ENCODE measurements at regions not wholly inside any gene's neighbourhood (a gene's known extent, or its start where the extent isn't known, plus 50 kb on each side); places are given as distances from the start of the nearest gene placed in this dataset.

DNA sequence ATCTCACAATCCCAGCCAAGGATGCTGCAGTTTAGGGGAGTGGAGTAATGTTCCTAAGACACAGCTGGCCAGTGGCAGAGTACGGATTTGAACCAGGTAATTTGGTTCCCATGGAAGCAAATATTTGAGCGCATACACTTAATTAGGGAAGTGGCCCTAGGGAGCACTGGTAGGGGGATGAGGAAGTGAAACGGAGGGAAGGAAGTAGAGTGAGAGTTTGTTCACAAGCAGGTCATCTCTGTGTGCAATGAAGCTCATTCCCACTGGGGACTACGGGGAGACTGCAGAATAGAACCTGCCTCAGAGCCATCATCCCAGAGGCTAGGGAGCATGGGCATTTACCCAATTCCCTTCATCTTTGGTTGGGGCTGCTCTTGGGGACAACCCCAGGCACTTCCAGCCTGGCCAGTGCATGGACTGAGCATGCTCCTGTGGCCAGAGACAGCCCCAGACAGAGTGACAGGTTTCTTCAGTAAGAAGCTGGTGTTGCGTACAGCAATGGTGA lies 317.2 kb upstream of the PROK2 start:
- H3K27ac ChIP-seq, result no peak overlapping the region
- H3K4me1 ChIP-seq, result peaks cover 2% of the 10 kb centered on the region; the same call in 1 of the 3 replicates
- no peaks in the 10 kb centered on the region for H3K9me3 ChIP-seq
- ChIA-PET POLR2A (no interaction called here), CTCF (interaction anchor here (1.0 kb wide), 1 partner anchor 9 kb away, joined by 3 read pairs; no protein-coding TSS in a partner anchor)
- 56% methylated on average over 5 of the region's 5 CpGs for WGBS (ENCODE audit: missing lambda C conversion rate)
- no peak for DNase-seq (ENCODE audit: low read depth in 1 of 2, low spot score in 1 of 2)
- H3K4me3 ChIP-seq, result no peak overlapping the region
- FAIRE-seq, result no peak
- TF ChIP-seq, protein P1, sequence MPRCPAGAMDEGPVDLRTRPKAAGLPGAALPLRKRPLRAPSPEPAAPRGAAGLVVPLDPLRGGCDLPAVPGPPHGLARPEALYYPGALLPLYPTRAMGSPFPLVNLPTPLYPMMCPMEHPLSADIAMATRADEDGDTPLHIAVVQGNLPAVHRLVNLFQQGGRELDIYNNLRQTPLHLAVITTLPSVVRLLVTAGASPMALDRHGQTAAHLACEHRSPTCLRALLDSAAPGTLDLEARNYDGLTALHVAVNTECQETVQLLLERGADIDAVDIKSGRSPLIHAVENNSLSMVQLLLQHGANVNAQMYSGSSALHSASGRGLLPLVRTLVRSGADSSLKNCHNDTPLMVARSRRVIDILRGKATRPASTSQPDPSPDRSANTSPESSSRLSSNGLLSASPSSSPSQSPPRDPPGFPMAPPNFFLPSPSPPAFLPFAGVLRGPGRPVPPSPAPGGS (IDR thresholded peaks at IDR 0.05), result no peak
- TF ChIP-seq, protein P2, sequence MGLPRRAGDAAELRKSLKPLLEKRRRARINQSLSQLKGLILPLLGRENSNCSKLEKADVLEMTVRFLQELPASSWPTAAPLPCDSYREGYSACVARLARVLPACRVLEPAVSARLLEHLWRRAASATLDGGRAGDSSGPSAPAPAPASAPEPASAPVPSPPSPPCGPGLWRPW (IDR thresholded peaks at IDR 0.05), result no peak
- TF ChIP-seq MAZ (IDR thresholded peaks at IDR 0.05; ENCODE audit: borderline replicate concordance, low read depth, low read length) (no peak), CHD2 (IDR thresholded peaks at IDR 0.05; ENCODE audit: low read length, partially characterized antibody) (no peak), ZNF302 (CRISPR knock-in tag; IDR thresholded peaks at IDR 0.05) (no peak), FOSB (CRISPR knock-in tag; IDR thresholded peaks at IDR 0.05) (no peak)
- TF ChIP-seq, protein P3, sequence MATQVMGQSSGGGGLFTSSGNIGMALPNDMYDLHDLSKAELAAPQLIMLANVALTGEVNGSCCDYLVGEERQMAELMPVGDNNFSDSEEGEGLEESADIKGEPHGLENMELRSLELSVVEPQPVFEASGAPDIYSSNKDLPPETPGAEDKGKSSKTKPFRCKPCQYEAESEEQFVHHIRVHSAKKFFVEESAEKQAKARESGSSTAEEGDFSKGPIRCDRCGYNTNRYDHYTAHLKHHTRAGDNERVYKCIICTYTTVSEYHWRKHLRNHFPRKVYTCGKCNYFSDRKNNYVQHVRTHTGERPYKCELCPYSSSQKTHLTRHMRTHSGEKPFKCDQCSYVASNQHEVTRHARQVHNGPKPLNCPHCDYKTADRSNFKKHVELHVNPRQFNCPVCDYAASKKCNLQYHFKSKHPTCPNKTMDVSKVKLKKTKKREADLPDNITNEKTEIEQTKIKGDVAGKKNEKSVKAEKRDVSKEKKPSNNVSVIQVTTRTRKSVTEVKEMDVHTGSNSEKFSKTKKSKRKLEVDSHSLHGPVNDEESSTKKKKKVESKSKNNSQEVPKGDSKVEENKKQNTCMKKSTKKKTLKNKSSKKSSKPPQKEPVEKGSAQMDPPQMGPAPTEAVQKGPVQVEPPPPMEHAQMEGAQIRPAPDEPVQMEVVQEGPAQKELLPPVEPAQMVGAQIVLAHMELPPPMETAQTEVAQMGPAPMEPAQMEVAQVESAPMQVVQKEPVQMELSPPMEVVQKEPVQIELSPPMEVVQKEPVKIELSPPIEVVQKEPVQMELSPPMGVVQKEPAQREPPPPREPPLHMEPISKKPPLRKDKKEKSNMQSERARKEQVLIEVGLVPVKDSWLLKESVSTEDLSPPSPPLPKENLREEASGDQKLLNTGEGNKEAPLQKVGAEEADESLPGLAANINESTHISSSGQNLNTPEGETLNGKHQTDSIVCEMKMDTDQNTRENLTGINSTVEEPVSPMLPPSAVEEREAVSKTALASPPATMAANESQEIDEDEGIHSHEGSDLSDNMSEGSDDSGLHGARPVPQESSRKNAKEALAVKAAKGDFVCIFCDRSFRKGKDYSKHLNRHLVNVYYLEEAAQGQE (IDR thresholded peaks at IDR 0.05), result no peak
- ATAC-seq, result no peak; a peak in 1 of 6 replicates
- no peak overlapping the region for H3K4me2 ChIP-seq

DNA sequence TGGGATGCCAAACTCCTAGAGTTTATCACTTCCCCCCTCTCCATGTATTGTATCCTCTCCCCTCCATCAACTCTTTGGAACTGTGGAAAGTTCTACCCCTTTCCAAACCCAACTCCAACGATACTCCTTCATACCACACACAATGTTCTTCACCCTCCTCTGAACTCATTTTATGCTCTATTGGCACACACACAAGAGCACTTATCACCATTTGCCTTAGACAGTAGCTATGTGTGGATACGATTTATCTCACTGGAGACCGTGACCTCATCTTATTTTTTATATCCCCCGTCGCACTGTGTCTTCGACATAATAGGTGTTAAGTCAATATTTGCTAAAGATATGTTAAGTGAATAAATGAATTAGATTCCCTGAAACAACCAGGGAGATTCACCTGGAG lies 316.5 kb upstream of the PROK2 start:
- WGBS (ENCODE audit: missing lambda C conversion rate), result 36% methylated on average over 6 of the region's 6 CpGs
- no peaks in the 10 kb centered on the region for H3K9me3 ChIP-seq
- DNase-seq (ENCODE audit: low read depth in 1 of 2, low spot score in 1 of 2), result no peak
- H3K4me2 ChIP-seq, result no peak overlapping the region
- TF ChIP-seq, protein P4, sequence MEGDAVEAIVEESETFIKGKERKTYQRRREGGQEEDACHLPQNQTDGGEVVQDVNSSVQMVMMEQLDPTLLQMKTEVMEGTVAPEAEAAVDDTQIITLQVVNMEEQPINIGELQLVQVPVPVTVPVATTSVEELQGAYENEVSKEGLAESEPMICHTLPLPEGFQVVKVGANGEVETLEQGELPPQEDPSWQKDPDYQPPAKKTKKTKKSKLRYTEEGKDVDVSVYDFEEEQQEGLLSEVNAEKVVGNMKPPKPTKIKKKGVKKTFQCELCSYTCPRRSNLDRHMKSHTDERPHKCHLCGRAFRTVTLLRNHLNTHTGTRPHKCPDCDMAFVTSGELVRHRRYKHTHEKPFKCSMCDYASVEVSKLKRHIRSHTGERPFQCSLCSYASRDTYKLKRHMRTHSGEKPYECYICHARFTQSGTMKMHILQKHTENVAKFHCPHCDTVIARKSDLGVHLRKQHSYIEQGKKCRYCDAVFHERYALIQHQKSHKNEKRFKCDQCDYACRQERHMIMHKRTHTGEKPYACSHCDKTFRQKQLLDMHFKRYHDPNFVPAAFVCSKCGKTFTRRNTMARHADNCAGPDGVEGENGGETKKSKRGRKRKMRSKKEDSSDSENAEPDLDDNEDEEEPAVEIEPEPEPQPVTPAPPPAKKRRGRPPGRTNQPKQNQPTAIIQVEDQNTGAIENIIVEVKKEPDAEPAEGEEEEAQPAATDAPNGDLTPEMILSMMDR (IDR thresholded peaks at IDR 0.05), result no peak
- no peak for TF ChIP-seq CBX8 (IDR thresholded peaks at IDR 0.05)
- TF ChIP-seq NPAS2 (CRISPR knock-in tag; IDR thresholded peaks at IDR 0.05; ENCODE audit: borderline replicate concordance), result no peak
- no peak for TF ChIP-seq ZSCAN20 (CRISPR knock-in tag; IDR thresholded peaks at IDR 0.05)
- TF ChIP-seq, protein P5, sequence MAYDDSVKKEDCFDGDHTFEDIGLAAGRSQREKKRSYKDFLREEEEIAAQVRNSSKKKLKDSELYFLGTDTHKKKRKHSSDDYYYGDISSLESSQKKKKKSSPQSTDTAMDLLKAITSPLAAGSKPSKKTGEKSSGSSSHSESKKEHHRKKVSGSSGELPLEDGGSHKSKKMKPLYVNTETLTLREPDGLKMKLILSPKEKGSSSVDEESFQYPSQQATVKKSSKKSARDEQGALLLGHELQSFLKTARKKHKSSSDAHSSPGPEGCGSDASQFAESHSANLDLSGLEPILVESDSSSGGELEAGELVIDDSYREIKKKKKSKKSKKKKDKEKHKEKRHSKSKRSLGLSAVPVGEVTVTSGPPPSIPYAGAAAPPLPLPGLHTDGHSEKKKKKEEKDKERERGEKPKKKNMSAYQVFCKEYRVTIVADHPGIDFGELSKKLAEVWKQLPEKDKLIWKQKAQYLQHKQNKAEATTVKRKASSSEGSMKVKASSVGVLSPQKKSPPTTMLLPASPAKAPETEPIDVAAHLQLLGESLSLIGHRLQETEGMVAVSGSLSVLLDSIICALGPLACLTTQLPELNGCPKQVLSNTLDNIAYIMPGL (CRISPR knock-in tag; IDR thresholded peaks at IDR 0.05; ENCODE audit: borderline replicate concordance), result no peak
- POLR2A ChIA-PET, result no interaction called here
- FAIRE-seq, result no peak
- H3K4me1 ChIP-seq, result peaks cover 2% of the 10 kb centered on the region; the same call in 1 of the 3 replicates
- no peak overlapping the region for H3K27ac ChIP-seq
- CTCF ChIA-PET, result interaction anchor here (1.0 kb wide), 1 partner anchor 10 kb away, joined by 3 read pairs; no protein-coding TSS in a partner anchor
- no peak for ATAC-seq
- no peak overlapping the region for H3K4me3 ChIP-seq
